ENCODE measurements at regions not wholly inside any gene's neighbourhood (a gene's known extent, or its start where the extent isn't known, plus 50 kb on each side); places are given as distances from the start of the nearest gene placed in this dataset.

DNA sequence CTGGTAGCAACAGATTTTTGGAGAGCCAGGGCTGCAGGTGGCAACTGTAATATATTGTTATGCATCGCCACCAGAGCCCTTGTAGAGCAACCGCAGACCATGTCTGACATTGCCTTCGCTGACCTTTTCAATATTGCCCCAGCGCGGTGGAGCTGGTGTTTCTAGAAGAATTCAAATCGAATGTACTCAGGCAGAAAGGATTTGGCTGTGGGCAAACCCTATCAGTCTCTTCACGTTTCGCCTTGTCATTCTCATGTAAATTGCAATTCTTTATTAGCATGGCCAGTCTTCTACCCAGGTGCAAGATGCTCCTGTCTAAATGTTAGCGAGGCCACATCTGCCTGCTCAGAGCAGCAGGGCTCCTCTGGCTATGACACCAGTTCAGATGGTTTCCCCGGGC is 490.2 kb upstream of the AUTS2 start:
- H3K4me1 ChIP-seq (ENCODE audit: insufficient read depth, low read length): no peaks in the 10 kb centered on the region
- H2AFZ ChIP-seq (ENCODE audit: low read length): no peak overlapping the region
- POLR2A ChIA-PET (ENCODE audit: unreplicated experiment): no interaction called here
- H3K4me2 ChIP-seq (ENCODE audit: low read length): no peak overlapping the region
- no TSS peak for BruUV-seq (replicated peaks)
- no peaks in the 10 kb centered on the region for H4K20me1 ChIP-seq (ENCODE audit: low read length)
- H3K9ac ChIP-seq (ENCODE audit: low read length): no peak overlapping the region
- TF ChIP-seq, protein P1, sequence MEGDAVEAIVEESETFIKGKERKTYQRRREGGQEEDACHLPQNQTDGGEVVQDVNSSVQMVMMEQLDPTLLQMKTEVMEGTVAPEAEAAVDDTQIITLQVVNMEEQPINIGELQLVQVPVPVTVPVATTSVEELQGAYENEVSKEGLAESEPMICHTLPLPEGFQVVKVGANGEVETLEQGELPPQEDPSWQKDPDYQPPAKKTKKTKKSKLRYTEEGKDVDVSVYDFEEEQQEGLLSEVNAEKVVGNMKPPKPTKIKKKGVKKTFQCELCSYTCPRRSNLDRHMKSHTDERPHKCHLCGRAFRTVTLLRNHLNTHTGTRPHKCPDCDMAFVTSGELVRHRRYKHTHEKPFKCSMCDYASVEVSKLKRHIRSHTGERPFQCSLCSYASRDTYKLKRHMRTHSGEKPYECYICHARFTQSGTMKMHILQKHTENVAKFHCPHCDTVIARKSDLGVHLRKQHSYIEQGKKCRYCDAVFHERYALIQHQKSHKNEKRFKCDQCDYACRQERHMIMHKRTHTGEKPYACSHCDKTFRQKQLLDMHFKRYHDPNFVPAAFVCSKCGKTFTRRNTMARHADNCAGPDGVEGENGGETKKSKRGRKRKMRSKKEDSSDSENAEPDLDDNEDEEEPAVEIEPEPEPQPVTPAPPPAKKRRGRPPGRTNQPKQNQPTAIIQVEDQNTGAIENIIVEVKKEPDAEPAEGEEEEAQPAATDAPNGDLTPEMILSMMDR (conservative IDR thresholded peaks at IDR 0.05; ENCODE audit: low read depth, low read length): no peak
- no peak for TF ChIP-seq EZH2 (IDR thresholded peaks at IDR 0.05; ENCODE audit: low read length, unreplicated experiment)
- TF ChIP-seq EZH2phosphoT487 (IDR thresholded peaks at IDR 0.05; ENCODE audit: borderline replicate concordance, low read length): no peak
- DNase-seq (no peak), ATAC-seq (no peak)
- CTCF ChIA-PET: no interaction called here
- no peaks in the 10 kb centered on the region for H3F3A ChIP-seq (ENCODE audit: low read length, unreplicated experiment)
- H3K27me3 ChIP-seq (ENCODE audit: low read length): no peaks in the 10 kb centered on the region
- no peaks in the 10 kb centered on the region for H3K36me3 ChIP-seq (ENCODE audit: low read depth, low read length)
- H3K4me3 ChIP-seq (ENCODE audit: low read length): no peak overlapping the region
- no peaks in the 10 kb centered on the region for H3K9me2 ChIP-seq (replicated peaks; ENCODE audit: low read length)
- intact Hi-C loops (cut with micrococcal nuclease): no loop called here
- no peaks in the 10 kb centered on the region for H3K9me3 ChIP-seq (ENCODE audit: low read length)
- no peak overlapping the region for H3K27ac ChIP-seq (ENCODE audit: low read length)
- no peaks in the 10 kb centered on the region for H3K79me2 ChIP-seq (ENCODE audit: low read length)

DNA sequence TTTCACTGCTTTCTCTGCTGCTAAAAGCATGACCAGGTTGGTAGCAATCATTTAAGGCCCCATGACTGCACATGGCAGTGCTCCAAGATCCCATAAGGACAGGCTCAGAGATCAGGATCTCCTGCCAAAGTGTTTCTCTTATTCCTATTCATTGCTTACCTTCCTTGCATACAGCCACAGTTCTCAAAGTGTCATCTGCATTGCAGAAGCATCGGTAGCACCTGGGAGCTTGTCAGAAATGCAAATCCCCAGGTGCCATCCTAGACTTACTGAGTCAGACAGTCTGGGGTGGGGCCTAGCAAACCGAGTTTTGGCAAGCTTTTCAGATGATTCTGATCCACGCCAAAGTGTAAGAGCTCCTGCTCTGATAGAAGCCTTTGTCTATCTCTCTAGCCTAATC is 489.0 kb upstream of the AUTS2 start:
- Histone ChIP-seq H3K9ac (ENCODE audit: low read length) (no peak overlapping the region), H4K20me1 (ENCODE audit: low read length) (no peaks in the 10 kb centered on the region), H3K4me2 (ENCODE audit: low read length) (no peak overlapping the region), H3K36me3 (ENCODE audit: low read depth, low read length) (no peaks in the 10 kb centered on the region), H3K79me2 (ENCODE audit: low read length) (no peaks in the 10 kb centered on the region), H3K4me3 (ENCODE audit: low read length) (no peak overlapping the region), H3K27ac (ENCODE audit: low read length) (no peak overlapping the region), H3K9me3 (ENCODE audit: low read length) (no peaks in the 10 kb centered on the region), H3F3A (ENCODE audit: low read length, unreplicated experiment) (no peaks in the 10 kb centered on the region), H3K4me1 (ENCODE audit: insufficient read depth, low read length) (no peaks in the 10 kb centered on the region), H3K9me2 (replicated peaks; ENCODE audit: low read length) (no peaks in the 10 kb centered on the region), H2AFZ (ENCODE audit: low read length) (no peak overlapping the region), H3K27me3 (ENCODE audit: low read length) (no peaks in the 10 kb centered on the region)
- no TSS peak for BruUV-seq (replicated peaks)
- CTCF ChIA-PET: no interaction called here
- intact Hi-C loops (cut with micrococcal nuclease): no loop called here
- no peak for DNase-seq
- POLR2A ChIA-PET (ENCODE audit: unreplicated experiment): no interaction called here
- ATAC-seq: no peak
- TF ChIP-seq EZH2phosphoT487 (IDR thresholded peaks at IDR 0.05; ENCODE audit: borderline replicate concordance, low read length): no peak
- TF ChIP-seq, protein P1 (conservative IDR thresholded peaks at IDR 0.05; ENCODE audit: low read depth, low read length): no peak
- no peak for TF ChIP-seq EZH2 (IDR thresholded peaks at IDR 0.05; ENCODE audit: low read length, unreplicated experiment)

DNA sequence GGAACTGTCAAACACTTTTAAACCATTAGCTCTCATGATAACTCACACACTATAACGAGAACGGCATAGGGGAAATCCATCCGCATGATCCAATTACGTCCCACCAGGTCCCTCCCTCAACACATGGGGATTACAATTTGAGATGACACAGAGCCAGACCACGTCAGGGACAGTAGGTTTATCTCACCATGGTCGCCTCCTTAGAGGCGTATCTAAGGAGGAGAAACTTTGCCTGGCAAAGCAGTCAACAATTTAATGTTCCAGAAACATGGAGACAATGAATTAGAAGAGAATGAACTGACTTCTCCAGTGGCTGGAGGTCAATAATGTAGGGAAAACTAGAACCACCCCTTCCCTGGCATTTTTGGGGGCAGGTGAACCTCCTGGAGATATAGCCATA is 488.4 kb upstream of the AUTS2 start:
- BruUV-seq (replicated peaks): no TSS peak
- no peak overlapping the region for H3K9ac ChIP-seq (ENCODE audit: low read length)
- no peak overlapping the region for H3K4me2 ChIP-seq (ENCODE audit: low read length)
- H3K4me1 ChIP-seq (ENCODE audit: insufficient read depth, low read length): no peaks in the 10 kb centered on the region
- DNase-seq (no peak), ATAC-seq (no peak)
- no peaks in the 10 kb centered on the region for H4K20me1 ChIP-seq (ENCODE audit: low read length)
- no peaks in the 10 kb centered on the region for H3K9me3 ChIP-seq (ENCODE audit: low read length)
- ChIA-PET POLR2A (ENCODE audit: unreplicated experiment) (no interaction called here), CTCF (no interaction called here)
- TF ChIP-seq, protein P1 (conservative IDR thresholded peaks at IDR 0.05; ENCODE audit: low read depth, low read length): no peak
- TF ChIP-seq EZH2 (IDR thresholded peaks at IDR 0.05; ENCODE audit: low read length, unreplicated experiment): no peak
- TF ChIP-seq EZH2phosphoT487 (IDR thresholded peaks at IDR 0.05; ENCODE audit: borderline replicate concordance, low read length): no peak
- no peaks in the 10 kb centered on the region for H3F3A ChIP-seq (ENCODE audit: low read length, unreplicated experiment)
- no peaks in the 10 kb centered on the region for H3K27me3 ChIP-seq (ENCODE audit: low read length)
- no peaks in the 10 kb centered on the region for H3K79me2 ChIP-seq (ENCODE audit: low read length)
- intact Hi-C loops (cut with micrococcal nuclease): no loop called here
- H3K27ac ChIP-seq (ENCODE audit: low read length): no peak overlapping the region
- H3K4me3 ChIP-seq (ENCODE audit: low read length): no peak overlapping the region
- H2AFZ ChIP-seq (ENCODE audit: low read length): no peak overlapping the region
- no peaks in the 10 kb centered on the region for H3K9me2 ChIP-seq (replicated peaks; ENCODE audit: low read length)
- no peaks in the 10 kb centered on the region for H3K36me3 ChIP-seq (ENCODE audit: low read depth, low read length)
